HCT116 (cell line): ENCODE measurements at regions not wholly inside any gene's neighbourhood (a gene's known extent, or its start where the extent isn't known, plus 50 kb on each side); places are given as distances from the start of the nearest gene placed in this dataset.

Experiments
- ATAC-seq: fragments of 200-7000 bp; cut with Tn5 transposase; 2 replicates; pipeline ENCODE4 v1.9.1; 2020; ENCODE audit warnings: mild to moderate bottlenecking, moderate library complexity
- BruUV-seq: library from RNA; stranded (reverse); fragments of 400-500 nt; replicated peaks from 2 replicates; lab custom pipeline; 2021; lab: Mats Ljungman, UMichigan
- CTCF ChIA-PET: fragments of 300-600 bp; sonication (Branson Sonifier 250); formaldehyde crosslinking; loops from one replicate; lab custom pipeline; 2021; ENCODE audit warnings: antibody characterized with exemption; lab: Charles Lee
- POLR2A ChIA-PET: fragments of 300-600, 350-600 bp; sonication (Branson Sonifier 250); formaldehyde crosslinking; loops from one replicate; lab custom pipeline; 2021; ENCODE audit warnings: antibody characterized with exemption; lab: Charles Lee
- RAD21 ChIA-PET, 2 experiments: fragments of 300-600 bp; sonication (Branson Sonifier 250); formaldehyde crosslinking; loops; one replicate each; lab custom pipeline; 2023; ENCODE audit warnings: low total read pairs in 2 of 2; ENCODE audit not compliant: uncharacterized antibody in 2 of 2, unreplicated experiment in 2 of 2, low non-redundant PET in 1 of 2; lab: Charles Lee
- DNase-seq: peaks from one replicate; pipeline ENCODE4 v3.0.0-alpha.2; 2010; ENCODE audit warnings: low read depth, low spot score
- H2AFZ ChIP-seq: fragments of 200-600 bp; shearing (Covaris generic), sonication (generic); 2 replicates; pipeline ENCODE4 v1.6.1; 2017; ENCODE audit warnings: low read depth, mixed run types, mixed read lengths, antibody characterized with exemption, low read length; ENCODE audit not compliant: poor library complexity, severe bottlenecking
- H3K27ac ChIP-seq: 2 replicates; pipeline ENCODE4 v1.5.1; 2012; ENCODE audit warnings: low read depth, low read length
- H3K27me3 ChIP-seq: fragments of 200-600 bp; sonication (generic); 2 replicates; pipeline ENCODE4 v1.6.1; 2016; ENCODE audit warnings: mixed run types, low read length, mixed read lengths; ENCODE audit not compliant: insufficient read depth
- H3K36me3 ChIP-seq, 2 experiments: fragments of 200-500 bp in 1 of 2; fragments of 200-600 bp in 1 of 2; sonication (Bioruptor generic) in 1 of 2; sonication (generic) in 1 of 2; 2 replicates each; pipeline versions ENCODE4 v1.5.1 to v1.6.1; 2014 to 2016; ENCODE audit warnings: low read length in 2 of 2, inconsistent platforms in 1 of 2, mixed read lengths in 1 of 2, mixed run types in 1 of 2; ENCODE audit not compliant: insufficient read depth in 2 of 2, control insufficient read depth in 1 of 2
- H3K4me1 ChIP-seq, 2 experiments: fragments of 200-600 bp in 1 of 2; sonication (generic) in 1 of 2; 2 replicates each; pipeline versions ENCODE4 v1.5.1 to v1.6.1; 2012 to 2017; ENCODE audit warnings: low read length in 2 of 2, inconsistent platforms in 1 of 2, mild to moderate bottlenecking in 1 of 2, mixed read lengths in 1 of 2, mixed run types in 1 of 2, moderate library complexity in 1 of 2; ENCODE audit not compliant: insufficient read depth in 2 of 2, control insufficient read depth in 1 of 2
- H3K4me2 ChIP-seq: fragments of 200-600 bp; sonication (generic); 2 replicates; pipeline ENCODE4 v1.6.1; 2017; ENCODE audit warnings: mixed run types, low read length, mixed read lengths
- H3K4me3 ChIP-seq, 2 experiments: fragments of 200-600 bp in 1 of 2; sonication (generic) in 1 of 2; replicated peaks in 1 of 2; 2 replicates each; pipeline ENCODE4 v1.5.1; 2011 to 2016; ENCODE audit warnings: low read length in 2 of 2, control low read depth in 1 of 2, low read depth in 1 of 2, mild to moderate bottlenecking in 1 of 2, mixed read lengths in 1 of 2, mixed run types in 1 of 2
- H3K79me2 ChIP-seq: fragments of 200-600 bp; sonication (generic); 2 replicates; pipeline ENCODE4 v1.6.1; 2017; ENCODE audit warnings: mild to moderate bottlenecking, mixed run types, low read length, moderate library complexity, mixed read lengths; ENCODE audit not compliant: insufficient read depth
- H3K9ac ChIP-seq: fragments of 200-600 bp; sonication (generic); 2 replicates; pipeline ENCODE4 v1.6.1; 2016; ENCODE audit warnings: low read length, mixed read lengths
- H3K9me2 ChIP-seq: fragments of 200-600 bp; sonication (generic), shearing (Covaris generic); 2 replicates; pipeline ENCODE4 v1.6.1; 2017; ENCODE audit warnings: mixed run types, mild to moderate bottlenecking, moderate library complexity; ENCODE audit not compliant: insufficient read depth
- H3K9me3 ChIP-seq, 2 experiments: fragments of 200-500 bp in 1 of 2; fragments of 200-600 bp in 1 of 2; sonication (Bioruptor generic) in 1 of 2; sonication (generic) in 1 of 2; 2 replicates each; pipeline ENCODE4 v1.6.1; 2014 to 2017; ENCODE audit warnings: low read length in 2 of 2, mixed read lengths in 2 of 2, inconsistent platforms in 1 of 2, low read depth in 1 of 2, mild to moderate bottlenecking in 1 of 2, mixed run types in 1 of 2, moderate library complexity in 1 of 2; ENCODE audit not compliant: control insufficient read depth in 1 of 2, insufficient read depth in 1 of 2
- H4K20me1 ChIP-seq: fragments of 200-600 bp; sonication (generic), shearing (Covaris generic); 2 replicates; pipeline ENCODE4 v1.6.1; 2017; ENCODE audit warnings: mixed run types, mild to moderate bottlenecking, moderate library complexity; ENCODE audit not compliant: insufficient read depth
- CEBPB ChIP-seq: IDR thresholded peaks from 2 replicates; pipeline ENCODE4 v1.6.1; 2012; ENCODE audit warnings: low read depth
- EGR1 ChIP-seq: IDR thresholded peaks from 2 replicates; pipeline ENCODE4 v1.6.1; 2012; ENCODE audit warnings: low read depth
- ELF1 ChIP-seq: IDR thresholded peaks from 2 replicates; pipeline ENCODE4 v1.6.1; 2012; ENCODE audit warnings: low read depth, borderline replicate concordance
- POLR2AphosphoS5 ChIP-seq: IDR thresholded peaks from 2 replicates; pipeline ENCODE4 v1.6.1; 2011; ENCODE audit warnings: mild to moderate bottlenecking, low read depth, low read length, moderate library complexity
- REST ChIP-seq: IDR thresholded peaks from 2 replicates; pipeline ENCODE4 v1.6.1; 2012; ENCODE audit warnings: low read depth
- SIN3A ChIP-seq: IDR thresholded peaks from 2 replicates; pipeline ENCODE4 v1.6.1; 2012; ENCODE audit warnings: low read depth
- SRF ChIP-seq: IDR thresholded peaks from 2 replicates; pipeline ENCODE4 v1.6.1; 2012; ENCODE audit warnings: low read depth
- YY1 ChIP-seq: IDR thresholded peaks from 2 replicates; pipeline ENCODE4 v1.6.1; 2011; ENCODE audit warnings: low read length, low read depth, moderate library complexity, mild to moderate bottlenecking; ENCODE audit not compliant: insufficient replicate concordance; ENCODE audit errors: extremely low read depth
- ZBTB33 ChIP-seq: IDR thresholded peaks from 2 replicates; pipeline ENCODE4 v1.6.1; 2011; ENCODE audit warnings: mild to moderate bottlenecking, low read length, moderate library complexity; ENCODE audit not compliant: insufficient replicate concordance; ENCODE audit errors: extremely low read depth
- intact Hi-C: fragments of 100-400 bp; cut with micrococcal nuclease; formaldehyde crosslinking; loops from 2 replicates; pipeline ENCODE4 v1.10.0; 2022
- TF ChIP-seq, protein P1 (sequence below): IDR thresholded peaks from 2 replicates; pipeline ENCODE4 v1.6.1; 2012
- TF ChIP-seq, protein P2 (sequence below), 3 experiments: fragments of 200-600 bp in 1 of 3; sonication (generic) in 1 of 3; IDR thresholded peaks in 2 of 3; conservative IDR thresholded peaks in 1 of 3; 2 replicates each; pipeline ENCODE4 v1.5.1; 2012 to 2017; ENCODE audit warnings: low read depth in 2 of 3, low read length in 2 of 3, antibody characterized with exemption in 1 of 3, borderline replicate concordance in 1 of 3, control low read depth in 1 of 3, mild to moderate bottlenecking in 1 of 3, mixed read lengths in 1 of 3, mixed run types in 1 of 3, moderate library complexity in 1 of 3; ENCODE audit not compliant: insufficient read depth in 1 of 3

DNA sequence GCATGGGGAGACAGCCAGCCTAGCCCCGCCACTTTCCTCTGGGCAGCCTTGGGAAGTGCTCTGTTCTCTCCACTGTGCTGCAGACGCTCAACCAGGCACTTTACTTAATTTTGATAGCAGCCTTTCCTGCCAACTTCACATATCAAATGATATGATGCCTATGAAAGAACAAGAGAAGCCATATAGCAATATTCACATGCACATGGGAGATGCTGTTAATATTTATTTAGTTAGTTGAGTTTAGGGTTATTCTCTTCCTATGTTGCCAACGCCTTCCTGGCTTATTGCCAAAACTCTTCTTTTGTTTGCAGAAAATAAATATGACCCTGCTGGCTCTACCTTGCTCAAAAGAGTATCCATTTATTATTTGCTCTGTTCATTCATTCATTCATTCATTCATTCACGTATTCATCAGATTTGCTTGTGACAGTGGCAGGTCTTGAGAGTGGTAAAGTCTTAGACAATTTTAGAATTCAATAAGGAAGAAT, 99.3 kb downstream of the GATA6 start (continued):
- TF ChIP-seq REST (no peak), SRF (no peak), ELF1 (no peak)
- TF ChIP-seq, protein P1, sequence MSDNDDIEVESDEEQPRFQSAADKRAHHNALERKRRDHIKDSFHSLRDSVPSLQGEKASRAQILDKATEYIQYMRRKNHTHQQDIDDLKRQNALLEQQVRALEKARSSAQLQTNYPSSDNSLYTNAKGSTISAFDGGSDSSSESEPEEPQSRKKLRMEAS, result no peak

DNA sequence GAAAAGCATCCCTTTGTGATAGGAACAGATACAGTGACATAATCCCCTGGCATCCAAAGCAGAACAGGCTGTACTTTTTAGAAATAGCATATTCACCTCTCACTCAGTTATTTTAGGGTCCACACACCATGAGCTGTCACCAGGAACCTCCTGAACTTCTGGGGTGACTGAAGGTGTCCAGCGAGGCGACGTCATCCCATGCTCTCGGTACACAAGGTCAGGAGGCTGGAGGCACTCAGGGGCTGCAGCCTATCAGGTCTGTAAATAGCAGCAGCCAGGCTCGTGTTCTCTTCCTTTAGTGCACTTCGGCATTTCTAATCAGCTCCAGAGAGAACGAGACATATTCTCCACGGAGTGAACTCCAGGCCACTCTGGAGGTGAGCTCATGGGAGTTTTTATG, 98.3 kb downstream of the GATA6 start:
- POLR2A ChIA-PET, result no interaction called here
- no peak for ATAC-seq
- TF ChIP-seq, protein P2, sequence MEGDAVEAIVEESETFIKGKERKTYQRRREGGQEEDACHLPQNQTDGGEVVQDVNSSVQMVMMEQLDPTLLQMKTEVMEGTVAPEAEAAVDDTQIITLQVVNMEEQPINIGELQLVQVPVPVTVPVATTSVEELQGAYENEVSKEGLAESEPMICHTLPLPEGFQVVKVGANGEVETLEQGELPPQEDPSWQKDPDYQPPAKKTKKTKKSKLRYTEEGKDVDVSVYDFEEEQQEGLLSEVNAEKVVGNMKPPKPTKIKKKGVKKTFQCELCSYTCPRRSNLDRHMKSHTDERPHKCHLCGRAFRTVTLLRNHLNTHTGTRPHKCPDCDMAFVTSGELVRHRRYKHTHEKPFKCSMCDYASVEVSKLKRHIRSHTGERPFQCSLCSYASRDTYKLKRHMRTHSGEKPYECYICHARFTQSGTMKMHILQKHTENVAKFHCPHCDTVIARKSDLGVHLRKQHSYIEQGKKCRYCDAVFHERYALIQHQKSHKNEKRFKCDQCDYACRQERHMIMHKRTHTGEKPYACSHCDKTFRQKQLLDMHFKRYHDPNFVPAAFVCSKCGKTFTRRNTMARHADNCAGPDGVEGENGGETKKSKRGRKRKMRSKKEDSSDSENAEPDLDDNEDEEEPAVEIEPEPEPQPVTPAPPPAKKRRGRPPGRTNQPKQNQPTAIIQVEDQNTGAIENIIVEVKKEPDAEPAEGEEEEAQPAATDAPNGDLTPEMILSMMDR (IDR thresholded peaks at IDR 0.05 in 2 of 3, conservative IDR thresholded peaks at IDR 0.05 in 1 of 3; ENCODE audit: borderline replicate concordance in 1 of 3, insufficient read depth in 1 of 3, low read depth in 2 of 3, low read length in 2 of 3), result no peak
- TF ChIP-seq CEBPB (no peak), ZBTB33 (no peak), SRF (no peak), POLR2AphosphoS5 (no peak), REST (no peak), EGR1 (no peak), YY1 (no peak), SIN3A (no peak)
- TF ChIP-seq, protein P1, result no peak

More for the DNA sequence above, 98.3 kb downstream of the GATA6 start:
- Histone ChIP-seq H3K36me3 (no peaks in the 10 kb centered on the region), H2AFZ (no peak overlapping the region), H3K4me2 (no peak overlapping the region), H3K9ac (no peak overlapping the region), H3K9me3 (no peaks in the 10 kb centered on the region), H3K79me2 (no peaks in the 10 kb centered on the region), H3K4me1 (no peaks in the 10 kb centered on the region), H4K20me1 (no peaks in the 10 kb centered on the region), H3K9me2 (no peaks in the 10 kb centered on the region), H3K27ac (no peak overlapping the region), H3K4me3 (no peak overlapping the region), H3K27me3 (no peaks in the 10 kb centered on the region)
- no peak for DNase-seq
- CTCF ChIA-PET, result no interaction called here
- no TSS peak for BruUV-seq
- RAD21 ChIA-PET, result interaction anchor here in 1 of 2 experiments (0.6 kb wide), 1 partner anchor 159 kb away, joined by 3 read pairs; no protein-coding TSS in a partner anchor
- intact Hi-C loops, result no loop called here
